GM12865 (cell line): ENCODE measurements at regions not wholly inside any gene's neighbourhood (a gene's known extent, or its start where the extent isn't known, plus 50 kb on each side); places are given as distances from the start of the nearest gene placed in this dataset.

Experiments
- DNase-seq: peaks from one replicate; pipeline ENCODE4 v3.0.0; 2010; ENCODE audit warnings: low read depth
- H3K4me3 ChIP-seq: 2 replicates; pipeline ENCODE4 v1.5.1; 2011; ENCODE audit warnings: mild to moderate bottlenecking, low read depth, low read length, control low read depth
- CTCF ChIP-seq: IDR thresholded peaks from 2 replicates; pipeline ENCODE4 v1.5.1; 2011; ENCODE audit warnings: low read length, control low read depth, low read depth, inconsistent platforms; ENCODE audit not compliant: insufficient read depth; ENCODE audit errors: missing control alignments

GRCh38 chr2:181114021-181114420, 133.6 kb downstream of the UBE2E3 start:
- TF ChIP-seq CTCF: no peak
- DNase-seq: no peak
- H3K4me3 ChIP-seq: no peak overlapping the region

GRCh38 chr2:181116261-181116660, 135.9 kb downstream of the UBE2E3 start:
- no peak for TF ChIP-seq CTCF
- DNase-seq: no peak
- H3K4me3 ChIP-seq: no peak overlapping the region

- no peak for DNase-seq
- H3K4me3 ChIP-seq: no peak overlapping the region
- TF ChIP-seq CTCF: no peak
These were observed 137.0 kb downstream of the UBE2E3 start for GRCh38 chr2:181117206-181117925.

GRCh38 chr2:181120625-181121024, 140.2 kb downstream of the UBE2E3 start:
- TF ChIP-seq CTCF: no peak
- DNase-seq: no peak
- H3K4me3 ChIP-seq: no peak overlapping the region

GRCh38 chr2:181121996-181122395, 141.6 kb downstream of the UBE2E3 start:
- TF ChIP-seq CTCF: no peak
- no peak for DNase-seq

GRCh38 chr2:181122601-181123000, 142.2 kb downstream of the UBE2E3 start:
- H3K4me3 ChIP-seq: no peak overlapping the region
- no peak for TF ChIP-seq CTCF
- DNase-seq: no peak

More at GRCh38 chr2:181121996-181122395, 141.6 kb downstream of the UBE2E3 start:
- no peak overlapping the region for H3K4me3 ChIP-seq

GRCh38 chr2:181123798-181124231, 143.4 kb downstream of the UBE2E3 start:
- peak overlapping the region; percentile 35 for H3K4me3 ChIP-seq
- DNase-seq: peak; percentile 94
- TF ChIP-seq CTCF: no peak
